ENCODE measurements at regions not wholly inside any gene's neighbourhood (a gene's known extent, or its start where the extent isn't known, plus 50 kb on each side); places are given as distances from the start of the nearest gene placed in this dataset.

GRCh38 chr20:50412069-50412468, 98.1 kb upstream of the PTPN1 start:
- Mint-ChIP-seq H3K27ac (no peak overlapping the region), H3K4me3 (no peak overlapping the region), H3K36me3 (no peaks in the 10 kb centered on the region), H3K9me3 (no peaks in the 10 kb centered on the region), H3K4me1 (no peaks in the 10 kb centered on the region), H3K27me3 (no peaks in the 10 kb centered on the region)

GRCh38 chr20:50412499-50412898, 97.7 kb upstream of the PTPN1 start:
- no peaks in the 10 kb centered on the region for H3K9me3 Mint-ChIP-seq
- no peaks in the 10 kb centered on the region for H3K27me3 Mint-ChIP-seq
- H3K4me1 Mint-ChIP-seq, result no peaks in the 10 kb centered on the region
- no peak overlapping the region for H3K4me3 Mint-ChIP-seq
- no peak overlapping the region for H3K27ac Mint-ChIP-seq
- no peaks in the 10 kb centered on the region for H3K36me3 Mint-ChIP-seq

GRCh38 chr20:50413088-50413500, 97.1 kb upstream of the PTPN1 start:
- Mint-ChIP-seq H3K4me1 (no peaks in the 10 kb centered on the region), H3K9me3 (no peaks in the 10 kb centered on the region), H3K4me3 (no peak overlapping the region), H3K27ac (no peak overlapping the region), H3K36me3 (no peaks in the 10 kb centered on the region), H3K27me3 (no peaks in the 10 kb centered on the region)

GRCh38 chr20:50415021-50415515, 95.1 kb upstream of the PTPN1 start:
- H3K36me3 Mint-ChIP-seq, result no peaks in the 10 kb centered on the region
- H3K27me3 Mint-ChIP-seq, result no peaks in the 10 kb centered on the region
- no peaks in the 10 kb centered on the region for H3K9me3 Mint-ChIP-seq
- H3K27ac Mint-ChIP-seq, result no peak overlapping the region
- H3K4me1 Mint-ChIP-seq, result no peaks in the 10 kb centered on the region
- H3K4me3 Mint-ChIP-seq, result no peak overlapping the region

- Mint-ChIP-seq H3K4me3 (no peak overlapping the region), H3K27ac (no peak overlapping the region), H3K36me3 (no peaks in the 10 kb centered on the region), H3K9me3 (no peaks in the 10 kb centered on the region), H3K4me1 (no peaks in the 10 kb centered on the region), H3K27me3 (no peaks in the 10 kb centered on the region)
Measured at GRCh38 chr20:50415516-50416268, 94.5 kb upstream of the PTPN1 start.

GRCh38 chr20:50416269-50417022, 93.7 kb upstream of the PTPN1 start:
- no peaks in the 10 kb centered on the region for H3K27me3 Mint-ChIP-seq
- no peaks in the 10 kb centered on the region for H3K9me3 Mint-ChIP-seq
- H3K36me3 Mint-ChIP-seq, result no peaks in the 10 kb centered on the region
- no peaks in the 10 kb centered on the region for H3K4me1 Mint-ChIP-seq
- no peak overlapping the region for H3K4me3 Mint-ChIP-seq
- no peak overlapping the region for H3K27ac Mint-ChIP-seq

GRCh38 chr20:50417023-50417329, 93.2 kb upstream of the PTPN1 start:
- Mint-ChIP-seq H3K27me3 (no peaks in the 10 kb centered on the region), H3K4me1 (no peaks in the 10 kb centered on the region), H3K9me3 (no peaks in the 10 kb centered on the region), H3K36me3 (no peaks in the 10 kb centered on the region), H3K27ac (no peak overlapping the region), H3K4me3 (no peak overlapping the region)

- Mint-ChIP-seq H3K27ac (peak overlapping the region; percentile 6), H3K4me1 (no peaks in the 10 kb centered on the region), H3K9me3 (no peaks in the 10 kb centered on the region), H3K4me3 (no peak overlapping the region), H3K27me3 (no peaks in the 10 kb centered on the region), H3K36me3 (no peaks in the 10 kb centered on the region)
Measured at GRCh38 chr20:50417484-50418235, 92.5 kb upstream of the PTPN1 start.

- Mint-ChIP-seq H3K9me3 (no peaks in the 10 kb centered on the region), H3K27ac (no peak overlapping the region), H3K27me3 (peaks cover 2% of the 10 kb centered on the region), H3K36me3 (no peaks in the 10 kb centered on the region), H3K4me1 (no peaks in the 10 kb centered on the region), H3K4me3 (no peak overlapping the region)
Measured at GRCh38 chr20:50418890-50419642, 91.1 kb upstream of the PTPN1 start.

- peaks cover 4% of the 10 kb centered on the region for H3K27me3 Mint-ChIP-seq
- H3K9me3 Mint-ChIP-seq, result no peaks in the 10 kb centered on the region
- no peaks in the 10 kb centered on the region for H3K4me1 Mint-ChIP-seq
- H3K4me3 Mint-ChIP-seq, result no peak overlapping the region
- no peaks in the 10 kb centered on the region for H3K36me3 Mint-ChIP-seq
- no peak overlapping the region for H3K27ac Mint-ChIP-seq
Measured at GRCh38 chr20:50420380-50420779, 89.8 kb upstream of the PTPN1 start.

- H3K27ac Mint-ChIP-seq, result no peak overlapping the region
- H3K9me3 Mint-ChIP-seq, result no peaks in the 10 kb centered on the region
Measured at GRCh38 chr20:50421356-50422340, 88.5 kb upstream of the PTPN1 start.

GRCh38 chr20:50423758-50424157, 86.4 kb upstream of the PTPN1 start:
- Mint-ChIP-seq H3K4me3 (no peak overlapping the region), H3K27ac (no peak overlapping the region), H3K27me3 (peaks cover 4% of the 10 kb centered on the region), H3K4me1 (no peaks in the 10 kb centered on the region), H3K9me3 (no peaks in the 10 kb centered on the region), H3K36me3 (no peaks in the 10 kb centered on the region)

More at GRCh38 chr20:50421356-50422340, 88.5 kb upstream of the PTPN1 start:
- H3K4me1 Mint-ChIP-seq, result no peaks in the 10 kb centered on the region
- H3K36me3 Mint-ChIP-seq, result no peaks in the 10 kb centered on the region
- H3K27me3 Mint-ChIP-seq, result peaks cover 4% of the 10 kb centered on the region
- no peak overlapping the region for H3K4me3 Mint-ChIP-seq

- Mint-ChIP-seq H3K4me1 (no peaks in the 10 kb centered on the region), H3K9me3 (no peaks in the 10 kb centered on the region), H3K36me3 (no peaks in the 10 kb centered on the region), H3K4me3 (no peak overlapping the region), H3K27me3 (peaks cover 4% of the 10 kb centered on the region), H3K27ac (no peak overlapping the region)
Measured at GRCh38 chr20:50425076-50425475, 85.1 kb upstream of the PTPN1 start.

GRCh38 chr20:50426866-50427718, 83.1 kb upstream of the PTPN1 start:
- no peaks in the 10 kb centered on the region for H3K9me3 Mint-ChIP-seq
- H3K36me3 Mint-ChIP-seq, result no peaks in the 10 kb centered on the region
- peaks cover 5% of the 10 kb centered on the region for H3K27me3 Mint-ChIP-seq
- H3K4me1 Mint-ChIP-seq, result no peaks in the 10 kb centered on the region
- H3K27ac Mint-ChIP-seq, result no peak overlapping the region
- H3K4me3 Mint-ChIP-seq, result no peak overlapping the region

All from activated naive CD4-positive, alpha-beta T cell treated with anti-CD3 and anti-CD28 coated beads, Interleukin-2, amount 50 U/mL, for 24 hours (primary cell).